HepG2 (cell line): ENCODE measurements at regions not wholly inside any gene's neighbourhood (a gene's known extent, or its start where the extent isn't known, plus 50 kb on each side); places are given as distances from the start of the nearest gene placed in this dataset.
A peak's percentile ranks its signal among the peaks of the same experiment; 100 is the strongest.

Source experiments
- ATAC-seq: fragments of 200-7000 bp; cut with Tn5 transposase; 3 replicates; pipeline ENCODE4 v1.9.1; 2020; ENCODE audit warnings: mild to moderate bottlenecking, moderate library complexity
- BruUV-seq: library from RNA; stranded (reverse); fragments of 400-500 nt; replicated peaks from 2 replicates; lab custom pipeline; 2021; lab: Mats Ljungman, UMichigan
- CTCF ChIA-PET: fragments of 300-600 bp; formaldehyde crosslinking; extraction: SDS; loops from one replicate; lab custom pipeline; 2021; ENCODE audit warnings: low total read pairs, inconsistent platforms, low intra/inter-chr PET ratio; lab: Yijun Ruan, JAX
- POLR2A ChIA-PET: fragments of 350-600 bp; sonication (Branson Sonifier 250); formaldehyde crosslinking; loops from one replicate; lab custom pipeline; 2020; ENCODE audit warnings: antibody characterized with exemption, inconsistent platforms; lab: Yijun Ruan, JAX
- DNase-seq: peaks from one replicate; pipeline ENCODE4 v3.0.0-alpha.2; 2015; ENCODE audit warnings: low spot score
- FAIRE-seq: peaks from 3 replicates; lab custom pipeline; 2011; peaks lifted over from hg19 to GRCh38; lab: Jason Lieb, UNC
- H2AFZ ChIP-seq: one replicate; pipeline ENCODE4 v1.6.1; 2011; ENCODE audit warnings: low read length, inconsistent platforms
- H3K27ac ChIP-seq: fragments of 300-600 bp; 3 replicates; pipeline ENCODE4 v1.8.0; 2011; ENCODE audit warnings: mixed run types, mild to moderate bottlenecking, mixed read lengths, low read length, inconsistent platforms; ENCODE audit not compliant: insufficient read depth; ENCODE audit errors: extremely low read length
- H3K27me3 ChIP-seq, 2 experiments: fragments of 200-600 bp in 1 of 2; 2 replicates in 1 of 2; 3 replicates in 1 of 2; pipeline versions ENCODE4 v1.6.0 to v1.8.0; 2011; ENCODE audit warnings: low read length in 2 of 2, mild to moderate bottlenecking in 2 of 2, moderate library complexity in 2 of 2, inconsistent platforms in 1 of 2; ENCODE audit not compliant: insufficient read depth in 2 of 2, control insufficient read depth in 1 of 2
- H3K36me3 ChIP-seq, 2 experiments: fragments of 200-600 bp in 1 of 2; replicated peaks in 1 of 2; 2 replicates in 1 of 2; 3 replicates in 1 of 2; pipeline versions ENCODE4 v1.5.1 to v1.8.0; 2011; ENCODE audit warnings: low read length in 2 of 2, inconsistent platforms in 1 of 2; ENCODE audit not compliant: insufficient read depth in 2 of 2, control insufficient read depth in 1 of 2
- H3K4me1 ChIP-seq: 2 replicates; pipeline ENCODE4 v1.5.1; 2012; ENCODE audit warnings: low read length, inconsistent platforms; ENCODE audit not compliant: insufficient read depth
- H3K4me2 ChIP-seq: 2 replicates; pipeline ENCODE4 v1.6.0; 2011; ENCODE audit warnings: low read depth, low read length, inconsistent platforms
- H3K4me3 ChIP-seq, 3 experiments: fragments of 200-600 bp in 1 of 3; sonication (generic), shearing (Covaris generic) in 1 of 3; replicated peaks in 1 of 3; 2 replicates each; pipeline ENCODE4 v1.5.1; 2011 to 2016; ENCODE audit warnings: low read length in 3 of 3, inconsistent platforms in 2 of 3, low read depth in 2 of 3, mild to moderate bottlenecking in 2 of 3, control low read depth in 1 of 3, mixed read lengths in 1 of 3; ENCODE audit not compliant: insufficient read depth in 1 of 3
- H3K79me2 ChIP-seq: one replicate; pipeline ENCODE4 v1.6.1; 2011; ENCODE audit warnings: low read length, inconsistent platforms; ENCODE audit not compliant: insufficient read depth
- H3K9ac ChIP-seq: 2 replicates; pipeline ENCODE4 v1.6.0; 2011; ENCODE audit warnings: mild to moderate bottlenecking, low read depth, low read length, inconsistent platforms; ENCODE audit not compliant: insufficient read depth
- H3K9me3 ChIP-seq: 2 replicates; pipeline ENCODE4 v1.5.1; 2012; ENCODE audit warnings: mild to moderate bottlenecking, low read length
- H4K20me1 ChIP-seq: 2 replicates; pipeline ENCODE4 v1.6.0; 2011; ENCODE audit warnings: inconsistent platforms, mild to moderate bottlenecking, low read length, moderate library complexity; ENCODE audit not compliant: insufficient read depth
- ATF7 ChIP-seq, 2 experiments: fragments of 450-650 bp in 1 of 2; sonication (generic) in 1 of 2; formaldehyde crosslinking in 1 of 2; IDR thresholded peaks; 2 replicates each; pipeline versions ENCODE4 v1.4.0 to v1.6.1; 2016 to 2020; ENCODE audit warnings: antibody characterized with exemption in 1 of 2, mild to moderate bottlenecking in 1 of 2, missing genetic modification reagents in 1 of 2
- CEBPG ChIP-seq: IDR thresholded peaks from 2 replicates; pipeline ENCODE4 v1.6.1; 2016
- E2F5 ChIP-seq: sonication (generic); formaldehyde crosslinking; conservative IDR thresholded peaks from 2 replicates; pipeline ENCODE4 v1.4.0; 2020; ENCODE audit warnings: missing genetic modification reagents
- ELF3 ChIP-seq: IDR thresholded peaks from 2 replicates; pipeline ENCODE4 v1.6.1; 2016; ENCODE audit warnings: missing genetic modification reagents, missing compliant biosample characterization
- FOXA3 ChIP-seq: IDR thresholded peaks from 2 replicates; pipeline ENCODE4 v1.6.1; 2016; ENCODE audit warnings: missing genetic modification reagents, missing compliant biosample characterization
- GABPA ChIP-seq, 2 experiments: IDR thresholded peaks; 2 replicates each; pipeline ENCODE4 v1.6.1; 2011 to 2016; ENCODE audit warnings: low read depth in 2 of 2, low read length in 1 of 2, missing biosample characterization in 1 of 2, missing genetic modification characterization in 1 of 2
- GABPB1 ChIP-seq: IDR thresholded peaks from 2 replicates; pipeline ENCODE4 v1.6.1; 2016; ENCODE audit warnings: mild to moderate bottlenecking, missing genetic modification reagents, moderate library complexity, missing compliant biosample characterization
- GPN1 ChIP-seq: sonication (generic); formaldehyde crosslinking; IDR thresholded peaks from 2 replicates; pipeline ENCODE4 v1.5.1; 2020; ENCODE audit warnings: missing genetic modification reagents, borderline replicate concordance
- MAFK ChIP-seq, 2 experiments: IDR thresholded peaks in 1 of 2; conservative IDR thresholded peaks in 1 of 2; 2 replicates each; pipeline ENCODE4 v1.6.1; 2011; ENCODE audit warnings: improper control_type of control experiment in 2 of 2, low read length in 2 of 2
- MIER3 ChIP-seq: IDR thresholded peaks from 2 replicates; pipeline ENCODE4 v1.6.1; 2016; ENCODE audit warnings: missing compliant biosample characterization, borderline replicate concordance
- NONO ChIP-seq, 2 experiments: fragments of 450-650 bp in 1 of 2; sonication (generic) in 1 of 2; formaldehyde crosslinking in 1 of 2; IDR thresholded peaks in 1 of 2; conservative IDR thresholded peaks in 1 of 2; 2 replicates each; pipeline versions ENCODE4 v1.6.1 to v1.8.0; 2017 to 2022; ENCODE audit warnings: mild to moderate bottlenecking in 1 of 2, missing genetic modification reagents in 1 of 2, moderate library complexity in 1 of 2
- PBX2 ChIP-seq: IDR thresholded peaks from 2 replicates; pipeline ENCODE4 v1.6.1; 2016; ENCODE audit warnings: control low read depth
- PHF20 ChIP-seq: sonication (generic); formaldehyde crosslinking; IDR thresholded peaks from 2 replicates; pipeline ENCODE4 v1.5.0; 2020; ENCODE audit warnings: mild to moderate bottlenecking, missing genetic modification reagents
- TFAP4 ChIP-seq: sonication (generic); IDR thresholded peaks from 2 replicates; pipeline ENCODE4 v1.6.1; 2016; ENCODE audit warnings: low read depth, borderline replicate concordance
- ZBTB7A ChIP-seq: sonication (generic); formaldehyde crosslinking; IDR thresholded peaks from 2 replicates; pipeline ENCODE4 v1.8.0; 2022; ENCODE audit warnings: mild to moderate bottlenecking, missing genetic modification reagents
- ZFP37 ChIP-seq: sonication (generic); formaldehyde crosslinking; IDR thresholded peaks from 2 replicates; pipeline ENCODE4 v1.4.0; 2020; ENCODE audit warnings: missing genetic modification reagents, borderline replicate concordance
- ZGPAT ChIP-seq: IDR thresholded peaks from 2 replicates; pipeline ENCODE4 v1.6.1; 2016; ENCODE audit warnings: mild to moderate bottlenecking
- ZNF335 ChIP-seq: sonication (generic); formaldehyde crosslinking; IDR thresholded peaks from 2 replicates; pipeline ENCODE4 v1.4.0; 2020; ENCODE audit warnings: missing genetic modification reagents
- ZNF652 ChIP-seq: IDR thresholded peaks from 2 replicates; pipeline ENCODE4 v1.6.1; 2016; ENCODE audit warnings: low read depth, borderline replicate concordance
- ZNF788 ChIP-seq: sonication (generic); formaldehyde crosslinking; IDR thresholded peaks from 2 replicates; pipeline ENCODE4 v1.5.0; 2020; ENCODE audit warnings: mild to moderate bottlenecking, missing genetic modification reagents, borderline replicate concordance
- WGBS: methylation state at CpG from one replicate; pipeline ENCODE4 v1.1.6; 2017; ENCODE audit warnings: low lambda C conversion rate; 5-methylcytosine and 5-hydroxymethylcytosine counted together
- in situ Hi-C: cut with HindIII; loops from 2 replicates; pipeline ENCODE4 v1.10.0; 2017; ENCODE audit warnings: low pct_unique_long_range_greater_than_20kb; ENCODE audit not compliant: extremely low pct_ligation_motif_present
- intact Hi-C: fragments of 100-400 bp; cut with micrococcal nuclease; formaldehyde crosslinking; loops from one replicate; pipeline ENCODE4 v1.10.0; 2022; ENCODE audit not compliant: unreplicated experiment

GRCh38 chr9:6080154-6080716 lies 64.8 kb upstream of the RANBP6 start:
- Histone ChIP-seq H3K9me3 (no peaks in the 10 kb centered on the region), H3K27me3 (peaks cover 0 to 6% of the 10 kb centered on the region in 2 experiments; a peak in 2 of 5 replicates), H3K36me3 (no peaks in the 10 kb centered on the region), H3K27ac (no peak overlapping the region), H3K79me2 (no peaks in the 10 kb centered on the region), H3K4me2 (peak overlapping the region; percentile 83), H3K4me3 (peak overlapping the region; percentile 40 to 66 (median 55); a peak in 5 of 6 replicates), H4K20me1 (no peaks in the 10 kb centered on the region), H3K4me1 (peaks cover 11% of the 10 kb centered on the region), H3K9ac (no peak overlapping the region), H2AFZ (peak overlapping the region; percentile 90)
- DNase-seq (peak; percentile 83), FAIRE-seq (no peak), ATAC-seq (peak; percentile 96)
- BruUV-seq: no TSS peak
- 3% methylated on average over 18 of the region's 18 CpGs for WGBS
- POLR2A ChIA-PET: interaction anchor here (0.6 to 0.7 kb wide), 2 partner anchors 62 to 72 kb away, joined by 3 read pairs; a partner anchor contains a TSS
- in situ Hi-C loops (no loop called here), intact Hi-C loops (no loop called here)
- CTCF ChIA-PET: no interaction called here
- TF ChIP-seq NONO (IDR thresholded peaks at IDR 0.05) (no peak), NONO (CRISPR knock-in tag; conservative IDR thresholded peaks at IDR 0.05) (0 out of 2 replicates have a peak, but pooled peaks have one; percentile 26), GPN1 (CRISPR knock-in tag) (no peak), E2F5 (CRISPR knock-in tag) (no peak), ZBTB7A (CRISPR knock-in tag) (no peak), PHF20 (0 out of 2 replicates have a peak, but pooled peaks have one; percentile 43), ZNF652 (no peak), ELF3 (0 out of 2 replicates have a peak, but pooled peaks have one; percentile 33), MAFK (conservative IDR thresholded peaks at IDR 0.05 in 1 of 2, IDR thresholded peaks at IDR 0.05 in 1 of 2; ENCODE audit: low read length in 2 of 2) (no peak), TFAP4 (peak; percentile 92), CEBPG (CRISPR knock-in tag) (peak; percentile 23; the same call in 1 of the 2 replicates), GABPA (IDR thresholded peaks at IDR 0.05; ENCODE audit: low read depth, low read length) (peak; percentile 47), GABPA (CRISPR knock-in tag; IDR thresholded peaks at IDR 0.05; ENCODE audit: low read depth) (peak; percentile 93), FOXA3 (CRISPR knock-in tag) (0 out of 2 replicates have a peak, but pooled peaks have one; percentile 9), GABPB1 (peak; percentile 88), PBX2 (CRISPR knock-in tag) (peak; percentile 82), MIER3 (CRISPR knock-in tag) (0 out of 2 replicates have a peak, but pooled peaks have one; percentile 36), ZNF788 (CRISPR knock-in tag) (0 out of 2 replicates have a peak, but pooled peaks have one; percentile 23), ATF7 (IDR thresholded peaks at IDR 0.05) (peak; percentile 53), ATF7 (CRISPR knock-in tag; IDR thresholded peaks at IDR 0.05) (no peak), ZNF335 (CRISPR knock-in tag) (no peak), ZGPAT (CRISPR knock-in tag) (no peak), ZFP37 (CRISPR knock-in tag) (no peak)
